IMR-90 (cell line): ENCODE measurements at regions not wholly inside any gene's neighbourhood (a gene's known extent, or its start where the extent isn't known, plus 50 kb on each side); places are given as distances from the start of the nearest gene placed in this dataset.

Experiments
- ATAC-seq: fragments of 200-7000 bp; cut with Tn5 transposase; 2 replicates; pipeline ENCODE4 v1.9.1; 2020; ENCODE audit warnings: low read depth, mild to moderate bottlenecking, moderate library complexity
- BruUV-seq: library from RNA; stranded (reverse); fragments of 400-500 nt; replicated peaks from 2 replicates; lab custom pipeline; 2021; lab: Mats Ljungman, UMichigan
- CTCF ChIA-PET: fragments of 300-600 bp; formaldehyde crosslinking; extraction: SDS; loops from one replicate; lab custom pipeline; 2021; ENCODE audit warnings: antibody characterized with exemption; lab: Yijun Ruan, JAX
- POLR2A ChIA-PET: fragments of 300-600 bp; sonication (Branson Sonifier 250); formaldehyde crosslinking; loops from one replicate; lab custom pipeline; 2022; ENCODE audit warnings: antibody characterized with exemption; ENCODE audit not compliant: unreplicated experiment; lab: Charles Lee
- DNase-seq: peaks from one replicate; pipeline ENCODE4 v3.0.0; 2013
- H2AFZ ChIP-seq: replicated peaks from 2 replicates; pipeline ENCODE3; 2013; ENCODE audit warnings: low read length, mild to moderate bottlenecking; ENCODE audit not compliant: poor library complexity
- H2AK5ac ChIP-seq: 2 replicates; pipeline ENCODE4 v1.6.1; 2013; ENCODE audit warnings: low read depth, low read length, inconsistent platforms
- H2AK9ac ChIP-seq: replicated peaks from 2 replicates; pipeline ENCODE3; 2013; ENCODE audit warnings: mild to moderate bottlenecking, low read depth, low read length, moderate library complexity; ENCODE audit not compliant: poor library complexity
- H2BK120ac ChIP-seq: 2 replicates; pipeline ENCODE4 v1.6.1; 2013; ENCODE audit warnings: low read depth, low read length, inconsistent platforms
- H2BK15ac ChIP-seq: 3 replicates; pipeline ENCODE4 v1.6.1; 2013; ENCODE audit warnings: low read depth, low read length, inconsistent platforms
- H2BK20ac ChIP-seq: 2 replicates; pipeline ENCODE4 v1.6.1; 2013; ENCODE audit warnings: low read depth, mild to moderate bottlenecking, inconsistent platforms, low read length, moderate library complexity
- H2BK5ac ChIP-seq: 2 replicates; pipeline ENCODE4 v1.6.1; 2013; ENCODE audit warnings: mild to moderate bottlenecking, low read depth, low read length, inconsistent platforms; ENCODE audit not compliant: poor library complexity, severe bottlenecking
- H3K14ac ChIP-seq: replicated peaks from 2 replicates; pipeline ENCODE4 v1.6.1; 2013; ENCODE audit warnings: low read depth, low read length, inconsistent platforms
- H3K18ac ChIP-seq: 2 replicates; pipeline ENCODE4 v1.6.1; 2013; ENCODE audit warnings: low read depth, low read length, control low read depth
- H3K23ac ChIP-seq: 2 replicates; pipeline ENCODE4 v1.6.1; 2013; ENCODE audit warnings: low read depth, low read length, inconsistent platforms
- H3K27ac ChIP-seq: 2 replicates; pipeline ENCODE4 v1.5.1; 2013; ENCODE audit warnings: mild to moderate bottlenecking, control low read depth, low read length; ENCODE audit not compliant: insufficient read depth
- H3K27me3 ChIP-seq: 2 replicates; pipeline ENCODE4 v1.6.1; 2013; ENCODE audit warnings: low read length; ENCODE audit not compliant: control insufficient read depth, insufficient read depth
- H3K36me3 ChIP-seq: 2 replicates; pipeline ENCODE4 v1.6.1; 2013; ENCODE audit warnings: low read length, mixed read lengths; ENCODE audit not compliant: control insufficient read depth, insufficient read depth
- H3K4ac ChIP-seq: 2 replicates; pipeline ENCODE4 v1.6.1; 2013; ENCODE audit warnings: low read depth, low read length, inconsistent platforms
- H3K4me1 ChIP-seq: 2 replicates; pipeline ENCODE4 v1.6.1; 2013; ENCODE audit warnings: low read length, mixed read lengths; ENCODE audit not compliant: control insufficient read depth, insufficient read depth
- H3K4me2 ChIP-seq: 2 replicates; pipeline ENCODE4 v1.6.1; 2013; ENCODE audit warnings: low read depth, mild to moderate bottlenecking, control low read depth, low read length, moderate library complexity
- H3K4me3 ChIP-seq: 2 replicates; pipeline ENCODE4 v1.5.1; 2013; ENCODE audit warnings: low read depth, mild to moderate bottlenecking, control low read depth, low read length, moderate library complexity; ENCODE audit not compliant: insufficient read depth
- H3K56ac ChIP-seq: 2 replicates; pipeline ENCODE4 v1.6.1; 2013; ENCODE audit warnings: low read length, inconsistent platforms; ENCODE audit not compliant: insufficient read depth; ENCODE audit errors: extremely low read depth
- H3K79me1 ChIP-seq, 2 experiments: 2 replicates each; pipeline ENCODE4 v1.6.1; 2013; ENCODE audit warnings: low read length in 2 of 2, inconsistent platforms in 1 of 2, low read depth in 1 of 2
- H3K9ac ChIP-seq: 2 replicates; pipeline ENCODE4 v1.6.1; 2013; ENCODE audit warnings: low read depth, low read length, control low read depth
- H3K9me1 ChIP-seq: 2 replicates; pipeline ENCODE4 v1.6.1; 2013; ENCODE audit warnings: low read length, inconsistent platforms; ENCODE audit not compliant: insufficient read depth
- H3K9me3 ChIP-seq: 2 replicates; pipeline ENCODE4 v1.6.1; 2013; ENCODE audit warnings: low read length; ENCODE audit not compliant: control insufficient read depth, insufficient read depth
- H4K20me1 ChIP-seq: 2 replicates; pipeline ENCODE4 v1.6.1; 2013; ENCODE audit warnings: low read length, inconsistent platforms; ENCODE audit not compliant: insufficient read depth
- H4K5ac ChIP-seq: 2 replicates; pipeline ENCODE4 v1.6.1; 2013; ENCODE audit warnings: mild to moderate bottlenecking, low read depth, low read length, control low read depth
- H4K8ac ChIP-seq, 2 experiments: 2 replicates each; pipeline ENCODE4 v1.6.1; 2013; ENCODE audit warnings: low read depth in 2 of 2, low read length in 2 of 2, control low read depth in 1 of 2, inconsistent platforms in 1 of 2
- H4K91ac ChIP-seq: 2 replicates; pipeline ENCODE4 v1.6.1; 2013; ENCODE audit warnings: low read depth, low read length, inconsistent platforms; ENCODE audit not compliant: insufficient read depth
- BHLHE40 ChIP-seq: fragments of 150-350 bp; IDR thresholded peaks from 2 replicates; pipeline ENCODE4 v1.6.1; 2016; ENCODE audit warnings: mild to moderate bottlenecking, low read depth, low read length
- CEBPB ChIP-seq: IDR thresholded peaks from 2 replicates; pipeline ENCODE4 v1.6.1; 2012; ENCODE audit warnings: low read depth, low read length, improper control_type of control experiment
- CHD1 ChIP-seq: IDR thresholded peaks from 2 replicates; pipeline ENCODE4 v1.6.1; 2012; ENCODE audit warnings: low read depth, low read length, improper control_type of control experiment
- FOS ChIP-seq: fragments of 150-350 bp; IDR thresholded peaks from 2 replicates; pipeline ENCODE4 v1.6.1; 2016; ENCODE audit warnings: low read depth, low read length
- MAFK ChIP-seq: IDR thresholded peaks from 2 replicates; pipeline ENCODE4 v1.6.1; 2012; ENCODE audit warnings: low read depth, low read length, improper control_type of control experiment
- MAZ ChIP-seq: IDR thresholded peaks from 2 replicates; pipeline ENCODE4 v1.6.1; 2012; ENCODE audit warnings: low read depth, mild to moderate bottlenecking, low read length, improper control_type of control experiment, moderate library complexity, borderline replicate concordance
- MXI1 ChIP-seq: IDR thresholded peaks from 2 replicates; pipeline ENCODE4 v1.6.1; 2012; ENCODE audit warnings: low read depth, mild to moderate bottlenecking, low read length, moderate library complexity, borderline replicate concordance
- NFE2L2 ChIP-seq: fragments of 150-350 bp; IDR thresholded peaks from 2 replicates; pipeline ENCODE4 v1.6.1; 2016; ENCODE audit warnings: low read depth, mild to moderate bottlenecking, low read length
- POLR2A ChIP-seq: IDR thresholded peaks from 2 replicates; pipeline ENCODE4 v1.6.1; 2012; ENCODE audit warnings: mild to moderate bottlenecking, low read depth, low read length
- RAD21 ChIP-seq: IDR thresholded peaks from 2 replicates; pipeline ENCODE4 v1.6.1; 2012; ENCODE audit warnings: low read length, improper control_type of control experiment
- RCOR1 ChIP-seq: IDR thresholded peaks from 2 replicates; pipeline ENCODE4 v1.6.1; 2012; ENCODE audit warnings: mild to moderate bottlenecking, low read length, improper control_type of control experiment; ENCODE audit not compliant: insufficient replicate concordance
- RFX5 ChIP-seq: IDR thresholded peaks from 2 replicates; pipeline ENCODE4 v1.8.0; 2012; ENCODE audit warnings: low read depth, mild to moderate bottlenecking, low read length, moderate library complexity
- SMC3 ChIP-seq: fragments of 150-350 bp; IDR thresholded peaks from 2 replicates; pipeline ENCODE4 v1.6.1; 2016; ENCODE audit warnings: low read depth, mild to moderate bottlenecking, antibody characterized with exemption, low read length, moderate library complexity
- WGBS, 2 experiments: methylation state at CpG; one replicate each; pipeline versions ENCODE4 v1.1.5 to v1.1.7; 2013; ENCODE audit warnings: missing lambda C conversion rate in 2 of 2; ENCODE audit not compliant: insufficient read length in 1 of 2; ENCODE audit errors: extremely low coverage in 2 of 2; 5-methylcytosine and 5-hydroxymethylcytosine counted together
- dilution Hi-C: fragments of 300-500 bp; cut with HindIII; formaldehyde crosslinking; loops from one replicate; pipeline ENCODE4 v1.14.3; 2018; ENCODE audit warnings: low sequenced_read_pairs; ENCODE audit not compliant: unreplicated experiment
- in situ Hi-C: fragments of 300-500 bp; cut with MboI; formaldehyde crosslinking; loops from 3 replicates; pipeline ENCODE4 v1.14.3; 2019; ENCODE audit warnings: low sequenced_read_pairs, inconsistent platforms, mixed read lengths
- intact Hi-C: fragments of 100-400 bp; cut with micrococcal nuclease; formaldehyde crosslinking; loops from 2 replicates; pipeline ENCODE4 v1.10.0; 2022
- TF ChIP-seq, protein P1 (sequence below): fragments of 150-350 bp; IDR thresholded peaks from 2 replicates; pipeline ENCODE4 v1.6.1; 2017; ENCODE audit warnings: mild to moderate bottlenecking, antibody characterized with exemption, low read length, low read depth
- TF ChIP-seq, protein P2 (sequence below): fragments of 150-350 bp; IDR thresholded peaks from 2 replicates; pipeline ENCODE4 v1.6.1; 2016; ENCODE audit warnings: low read depth, mild to moderate bottlenecking, low read length, moderate library complexity, borderline replicate concordance
- TF ChIP-seq, protein P3 (sequence below): conservative IDR thresholded peaks from 2 replicates; pipeline ENCODE4 v1.5.1; 2012; ENCODE audit warnings: mild to moderate bottlenecking, low read depth, low read length, improper control_type of control experiment

DNA sequence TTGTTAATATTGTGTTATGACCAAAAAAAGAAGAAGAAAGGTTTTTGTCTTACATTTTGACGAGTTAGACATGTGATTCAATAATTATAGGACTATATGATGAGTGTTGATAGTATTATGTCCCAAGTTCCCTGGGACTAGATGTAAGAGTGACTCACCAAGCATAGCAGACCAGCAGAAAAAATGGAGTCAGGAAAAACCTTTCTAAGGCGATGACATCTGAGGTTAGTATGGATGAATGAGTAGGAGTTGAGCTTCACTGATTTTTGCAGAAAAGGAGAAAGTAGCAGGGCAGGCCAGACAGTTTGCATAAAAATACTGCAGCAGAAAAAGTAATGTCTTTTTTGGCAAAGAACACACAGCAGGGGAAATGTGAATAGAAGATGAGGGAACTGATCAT, 1041.3 kb upstream of the ADGRL4 start:
- H2BK20ac ChIP-seq: no peak overlapping the region
- intact Hi-C loops: no loop called here
- H3K56ac ChIP-seq: no peak overlapping the region
- H2AK5ac ChIP-seq: no peak overlapping the region
- no peaks in the 10 kb centered on the region for H3K4me1 ChIP-seq
- H2BK5ac ChIP-seq: no peak overlapping the region
- no peak overlapping the region for H3K27ac ChIP-seq
- no peaks in the 10 kb centered on the region; the same call in 1 of the 2 replicates for H3K9me3 ChIP-seq
- H3K14ac ChIP-seq: no peak overlapping the region
- no peak overlapping the region for H4K5ac ChIP-seq
- ATAC-seq: no peak
- no peak overlapping the region for H2BK15ac ChIP-seq
- TF ChIP-seq, protein P1, sequence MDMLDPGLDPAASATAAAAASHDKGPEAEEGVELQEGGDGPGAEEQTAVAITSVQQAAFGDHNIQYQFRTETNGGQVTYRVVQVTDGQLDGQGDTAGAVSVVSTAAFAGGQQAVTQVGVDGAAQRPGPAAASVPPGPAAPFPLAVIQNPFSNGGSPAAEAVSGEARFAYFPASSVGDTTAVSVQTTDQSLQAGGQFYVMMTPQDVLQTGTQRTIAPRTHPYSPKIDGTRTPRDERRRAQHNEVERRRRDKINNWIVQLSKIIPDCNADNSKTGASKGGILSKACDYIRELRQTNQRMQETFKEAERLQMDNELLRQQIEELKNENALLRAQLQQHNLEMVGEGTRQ: no peak
- TF ChIP-seq SMC3: no peak
- TF ChIP-seq, protein P2, sequence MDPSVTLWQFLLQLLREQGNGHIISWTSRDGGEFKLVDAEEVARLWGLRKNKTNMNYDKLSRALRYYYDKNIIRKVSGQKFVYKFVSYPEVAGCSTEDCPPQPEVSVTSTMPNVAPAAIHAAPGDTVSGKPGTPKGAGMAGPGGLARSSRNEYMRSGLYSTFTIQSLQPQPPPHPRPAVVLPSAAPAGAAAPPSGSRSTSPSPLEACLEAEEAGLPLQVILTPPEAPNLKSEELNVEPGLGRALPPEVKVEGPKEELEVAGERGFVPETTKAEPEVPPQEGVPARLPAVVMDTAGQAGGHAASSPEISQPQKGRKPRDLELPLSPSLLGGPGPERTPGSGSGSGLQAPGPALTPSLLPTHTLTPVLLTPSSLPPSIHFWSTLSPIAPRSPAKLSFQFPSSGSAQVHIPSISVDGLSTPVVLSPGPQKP: no peak
- TF ChIP-seq BHLHE40: no peak
- no peak for TF ChIP-seq MAFK
- TF ChIP-seq, protein P3, sequence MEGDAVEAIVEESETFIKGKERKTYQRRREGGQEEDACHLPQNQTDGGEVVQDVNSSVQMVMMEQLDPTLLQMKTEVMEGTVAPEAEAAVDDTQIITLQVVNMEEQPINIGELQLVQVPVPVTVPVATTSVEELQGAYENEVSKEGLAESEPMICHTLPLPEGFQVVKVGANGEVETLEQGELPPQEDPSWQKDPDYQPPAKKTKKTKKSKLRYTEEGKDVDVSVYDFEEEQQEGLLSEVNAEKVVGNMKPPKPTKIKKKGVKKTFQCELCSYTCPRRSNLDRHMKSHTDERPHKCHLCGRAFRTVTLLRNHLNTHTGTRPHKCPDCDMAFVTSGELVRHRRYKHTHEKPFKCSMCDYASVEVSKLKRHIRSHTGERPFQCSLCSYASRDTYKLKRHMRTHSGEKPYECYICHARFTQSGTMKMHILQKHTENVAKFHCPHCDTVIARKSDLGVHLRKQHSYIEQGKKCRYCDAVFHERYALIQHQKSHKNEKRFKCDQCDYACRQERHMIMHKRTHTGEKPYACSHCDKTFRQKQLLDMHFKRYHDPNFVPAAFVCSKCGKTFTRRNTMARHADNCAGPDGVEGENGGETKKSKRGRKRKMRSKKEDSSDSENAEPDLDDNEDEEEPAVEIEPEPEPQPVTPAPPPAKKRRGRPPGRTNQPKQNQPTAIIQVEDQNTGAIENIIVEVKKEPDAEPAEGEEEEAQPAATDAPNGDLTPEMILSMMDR: no peak
- TF ChIP-seq MAZ: no peak
- TF ChIP-seq CEBPB: no peak
- no peak for TF ChIP-seq RCOR1
- no peak for TF ChIP-seq MXI1
- no peak for TF ChIP-seq RFX5
- no peak for TF ChIP-seq CHD1
- TF ChIP-seq RAD21: no peak
- no peak for TF ChIP-seq NFE2L2
- no peak for TF ChIP-seq FOS
- no peak for TF ChIP-seq POLR2A
- H4K8ac ChIP-seq: no peak overlapping the region
- H2AFZ ChIP-seq: no peak overlapping the region
- H2BK120ac ChIP-seq: no peak overlapping the region
- H3K4ac ChIP-seq: no peak overlapping the region
- peak; percentile 66 for DNase-seq
- no peaks in the 10 kb centered on the region for H4K20me1 ChIP-seq
- H3K36me3 ChIP-seq: no peaks in the 10 kb centered on the region
- H3K4me2 ChIP-seq: no peak overlapping the region
- dilution Hi-C loops: no loop called here
- BruUV-seq: no TSS peak
- H3K79me1 ChIP-seq: no peaks in the 10 kb centered on the region
- 78% methylated on average over 1 of the region's 2 CpGs; no CpG with 5 or more reads in 1 of the 2 experiments for WGBS, 2 experiments
- H2AK9ac ChIP-seq: no peak overlapping the region
- H3K23ac ChIP-seq: no peak overlapping the region
- no peak overlapping the region for H3K9ac ChIP-seq
- H3K18ac ChIP-seq: no peak overlapping the region
- in situ Hi-C loops: no loop called here
- H3K27me3 ChIP-seq: no peaks in the 10 kb centered on the region
- ChIA-PET CTCF (interaction anchor here (1.5 kb wide), 1 partner anchor 10 kb away, joined by 4 read pairs; no protein-coding TSS in a partner anchor), POLR2A (no interaction called here)
- no peak overlapping the region for H3K4me3 ChIP-seq
- H3K9me1 ChIP-seq: no peaks in the 10 kb centered on the region
- no peak overlapping the region for H4K91ac ChIP-seq
